Keratinocyte (primary cell): ENCODE measurements at regions not wholly inside any gene's neighbourhood (a gene's known extent, or its start where the extent isn't known, plus 50 kb on each side); places are given as distances from the start of the nearest gene placed in this dataset.

ENCODE experiments used
- DNase-seq: peaks from one replicate; pipeline ENCODE4 v3.0.0-alpha.2; 2011; ENCODE audit warnings: low read depth, missing footprints, low spot score
- FAIRE-seq: peaks from 2 replicates; lab custom pipeline; 2011; peaks lifted over from hg19 to GRCh38; lab: Jason Lieb, UNC
- H2AFZ ChIP-seq: 2 replicates; pipeline ENCODE4 v1.6.0; 2012; ENCODE audit warnings: low read length, control low read depth, inconsistent platforms; ENCODE audit not compliant: control insufficient read depth
- H3K27ac ChIP-seq: 2 replicates; pipeline ENCODE4 v1.5.1; 2011; ENCODE audit warnings: low read length; ENCODE audit not compliant: control insufficient read depth, insufficient read depth
- H3K27me3 ChIP-seq: 3 replicates; pipeline ENCODE4 v1.6.0; 2011; ENCODE audit warnings: low read length; ENCODE audit not compliant: control insufficient read depth, insufficient read depth; ENCODE audit errors: extremely low read depth
- H3K36me3 ChIP-seq, 2 experiments: 2 replicates in 1 of 2; 3 replicates in 1 of 2; pipeline ENCODE4 v1.5.1; 2011; ENCODE audit warnings: low read length in 2 of 2, mild to moderate bottlenecking in 1 of 2; ENCODE audit not compliant: control insufficient read depth in 2 of 2, insufficient read depth in 2 of 2; ENCODE audit errors: extremely low read depth in 1 of 2
- H3K4me1 ChIP-seq: 3 replicates; pipeline ENCODE4 v1.5.1; 2011; ENCODE audit warnings: low read length; ENCODE audit not compliant: control insufficient read depth, insufficient read depth; ENCODE audit errors: extremely low read depth
- H3K4me2 ChIP-seq: 3 replicates; pipeline ENCODE4 v1.6.0; 2011; ENCODE audit warnings: low read depth, low read length; ENCODE audit not compliant: control insufficient read depth, insufficient read depth; ENCODE audit errors: extremely low read depth
- H3K4me3 ChIP-seq, 3 experiments: fragments of 200-600 bp in 1 of 3; sonication (generic) in 1 of 3; 2 replicates in 2 of 3; 3 replicates in 1 of 3; pipeline ENCODE4 v1.5.1; 2011 to 2016; ENCODE audit warnings: low read length in 3 of 3, mild to moderate bottlenecking in 3 of 3, control low read depth in 2 of 3, inconsistent platforms in 1 of 3, low read depth in 1 of 3, mixed read lengths in 1 of 3, mixed run types in 1 of 3, moderate library complexity in 1 of 3; ENCODE audit not compliant: control insufficient read depth in 2 of 3, insufficient read depth in 2 of 3; ENCODE audit errors: extremely low read depth in 1 of 3
- H3K79me2 ChIP-seq: 2 replicates; pipeline ENCODE4 v1.6.0; 2012; ENCODE audit warnings: low read length; ENCODE audit not compliant: control insufficient read depth, insufficient read depth
- H3K9ac ChIP-seq: 3 replicates; pipeline ENCODE4 v1.6.0; 2011; ENCODE audit warnings: low read length; ENCODE audit not compliant: control insufficient read depth, insufficient read depth; ENCODE audit errors: extremely low read depth
- H3K9me1 ChIP-seq: 3 replicates; pipeline ENCODE4 v1.6.0; 2011; ENCODE audit warnings: low read length; ENCODE audit not compliant: control insufficient read depth, insufficient read depth; ENCODE audit errors: extremely low read depth
- H3K9me3 ChIP-seq: 2 replicates; pipeline ENCODE4 v1.5.1; 2012; ENCODE audit warnings: low read depth, low read length; ENCODE audit not compliant: control insufficient read depth
- H4K20me1 ChIP-seq: 3 replicates; pipeline ENCODE4 v1.6.0; 2011; ENCODE audit warnings: low read length; ENCODE audit not compliant: control insufficient read depth, insufficient read depth; ENCODE audit errors: extremely low read depth
- CTCF ChIP-seq, 3 experiments: IDR thresholded peaks in 1 of 3; conservative IDR thresholded peaks in 1 of 3; optimal IDR thresholded peaks in 1 of 3; 2 replicates in 2 of 3; 3 replicates in 1 of 3; pipeline versions ENCODE3 to v1.5.1; 2011; ENCODE audit warnings: low read length in 3 of 3, mild to moderate bottlenecking in 3 of 3, moderate library complexity in 2 of 3, control low read depth in 1 of 3, inconsistent platforms in 1 of 3; ENCODE audit not compliant: insufficient read depth in 2 of 3; ENCODE audit errors: extremely low read depth in 1 of 3
- EZH2 ChIP-seq: IDR thresholded peaks from one replicate; pipeline ENCODE4 v1.6.1; 2012; ENCODE audit warnings: inconsistent platforms, mild to moderate bottlenecking, low read length, moderate library complexity
- dilution Hi-C: fragments of 300-500 bp; cut with MboI; formaldehyde crosslinking; loops from one replicate; pipeline ENCODE4 v1.7.0; 2020; ENCODE audit warnings: low sequenced_read_pairs; ENCODE audit not compliant: extremely low pct_ligation_motif_present

- H3K27ac ChIP-seq, result no peak overlapping the region
- no peak overlapping the region for H3K4me3 ChIP-seq
- H3K9me3 ChIP-seq, result no peaks in the 10 kb centered on the region
- H2AFZ ChIP-seq, result no peak overlapping the region
- H3K27me3 ChIP-seq, result no peaks in the 10 kb centered on the region
- no peaks in the 10 kb centered on the region for H3K79me2 ChIP-seq
- peaks cover 2% of the 10 kb centered on the region for H3K4me1 ChIP-seq
- no peaks in the 10 kb centered on the region for H3K36me3 ChIP-seq
- no peak overlapping the region for H3K9ac ChIP-seq
- DNase-seq (no peak), FAIRE-seq (peak; percentile 44)
- H3K9me1 ChIP-seq, result no peaks in the 10 kb centered on the region
- dilution Hi-C loops, result no loop called here
- H4K20me1 ChIP-seq, result no peaks in the 10 kb centered on the region
- no peak for TF ChIP-seq EZH2
- TF ChIP-seq CTCF (optimal IDR thresholded peaks at IDR 0.05 in 1 of 3, IDR thresholded peaks at IDR 0.05 in 1 of 3, conservative IDR thresholded peaks at IDR 0.05 in 1 of 3; ENCODE audit: extremely low read depth in 1 of 3, insufficient read depth in 2 of 3, low read length in 3 of 3), result no peak
- no peak overlapping the region for H3K4me2 ChIP-seq
Observed at GRCh38 chr6:73955800-73956199, 259.8 kb downstream of the CD109 start.

- no peak for FAIRE-seq
Observed at GRCh38 chr6:73954881-73955280, 258.9 kb downstream of the CD109 start.

More at GRCh38 chr6:73954881-73955280, 258.9 kb downstream of the CD109 start:
- no peak overlapping the region for H3K9ac ChIP-seq
- no peaks in the 10 kb centered on the region for H3K79me2 ChIP-seq
- DNase-seq, result no peak
- H3K9me1 ChIP-seq, result no peaks in the 10 kb centered on the region
- no peaks in the 10 kb centered on the region for H3K27me3 ChIP-seq
- dilution Hi-C loops, result no loop called here
- no peak overlapping the region for H2AFZ ChIP-seq
- no peak for TF ChIP-seq CTCF (optimal IDR thresholded peaks at IDR 0.05 in 1 of 3, IDR thresholded peaks at IDR 0.05 in 1 of 3, conservative IDR thresholded peaks at IDR 0.05 in 1 of 3; ENCODE audit: extremely low read depth in 1 of 3, insufficient read depth in 2 of 3, low read length in 3 of 3)
- no peak for TF ChIP-seq EZH2
- H3K27ac ChIP-seq, result no peak overlapping the region
- no peaks in the 10 kb centered on the region for H4K20me1 ChIP-seq
- no peak overlapping the region for H3K4me2 ChIP-seq
- H3K4me3 ChIP-seq, result no peak overlapping the region
- no peaks in the 10 kb centered on the region for H3K36me3 ChIP-seq
- peaks cover 2% of the 10 kb centered on the region for H3K4me1 ChIP-seq
- H3K9me3 ChIP-seq, result no peaks in the 10 kb centered on the region
